PFSK-1 (cell line): ENCODE measurements at regions not wholly inside any gene's neighbourhood (a gene's known extent, or its start where the extent isn't known, plus 50 kb on each side); places are given as distances from the start of the nearest gene placed in this dataset.

ENCODE experiments used
- FOXP2 ChIP-seq: optimal IDR thresholded peaks from 2 replicates; pipeline ENCODE3; 2011; ENCODE audit warnings: borderline replicate concordance, control low read depth, inconsistent platforms; ENCODE audit not compliant: insufficient read depth; ENCODE audit errors: extremely low read length, extremely low read depth
- POLR2AphosphoS5 ChIP-seq: IDR thresholded peaks from 2 replicates; pipeline ENCODE4 v1.6.1; 2012; ENCODE audit warnings: low read depth, mild to moderate bottlenecking, control low read depth, low read length, moderate library complexity
- REST ChIP-seq, 2 experiments: IDR thresholded peaks; 2 replicates each; pipeline versions ENCODE4 v1.6.1 to v1.8.0; 2011 to 2012; ENCODE audit warnings: low read depth in 2 of 2, low read length in 2 of 2, control low read depth in 1 of 2, inconsistent platforms in 1 of 2, mild to moderate bottlenecking in 1 of 2, moderate library complexity in 1 of 2; ENCODE audit not compliant: insufficient read depth in 1 of 2
- SIN3A ChIP-seq: IDR thresholded peaks from 2 replicates; pipeline ENCODE4 v1.6.1; 2012; ENCODE audit warnings: mild to moderate bottlenecking, low read length, moderate library complexity, borderline replicate concordance; ENCODE audit not compliant: insufficient read depth
- TAF1 ChIP-seq: IDR thresholded peaks from 2 replicates; pipeline ENCODE4 v1.6.1; 2012; ENCODE audit warnings: low read length, control low read depth, borderline replicate concordance; ENCODE audit not compliant: insufficient read depth

GRCh38 chr20:52037370-52037769 is 154.2 kb downstream of the ZFP64 start:
- TF ChIP-seq SIN3A (no peak), REST (IDR thresholded peaks at IDR 0.05; ENCODE audit: insufficient read depth in 1 of 2, low read depth in 2 of 2, low read length in 2 of 2) (no peak), POLR2AphosphoS5 (no peak), TAF1 (no peak), FOXP2 (no peak)
